Cardiac fibroblast (primary cell): ENCODE measurements at regions not wholly inside any gene's neighbourhood (a gene's known extent, or its start where the extent isn't known, plus 50 kb on each side); places are given as distances from the start of the nearest gene placed in this dataset.
"Not testable (repeated sequence)": the region's sequence is repeated elsewhere in the genome, so short reads cannot be mapped to it uniquely, and the experiment has no call there.

ENCODE experiments used
- DNase-seq, 2 donors: peaks; one replicate each; pipeline versions ENCODE4 v3.0.0 to v3.0.0-alpha.2; 2010; ENCODE audit warnings: low read depth in 2 of 2
- H3K4me3 ChIP-seq, 2 donors: replicated peaks in 1 of 2; 1 replicate in 1 of 2; 2 replicates in 1 of 2; pipeline ENCODE4 v1.5.1; 2011; ENCODE audit warnings: low read depth in 2 of 2, low read length in 2 of 2, mild to moderate bottlenecking in 2 of 2, moderate library complexity in 1 of 2
- TF ChIP-seq, protein P1 (sequence below): IDR thresholded peaks from one replicate; pipeline ENCODE4 v1.5.1; 2011; ENCODE audit warnings: low read depth, mild to moderate bottlenecking, low read length, inconsistent platforms

- TF ChIP-seq, protein P1, sequence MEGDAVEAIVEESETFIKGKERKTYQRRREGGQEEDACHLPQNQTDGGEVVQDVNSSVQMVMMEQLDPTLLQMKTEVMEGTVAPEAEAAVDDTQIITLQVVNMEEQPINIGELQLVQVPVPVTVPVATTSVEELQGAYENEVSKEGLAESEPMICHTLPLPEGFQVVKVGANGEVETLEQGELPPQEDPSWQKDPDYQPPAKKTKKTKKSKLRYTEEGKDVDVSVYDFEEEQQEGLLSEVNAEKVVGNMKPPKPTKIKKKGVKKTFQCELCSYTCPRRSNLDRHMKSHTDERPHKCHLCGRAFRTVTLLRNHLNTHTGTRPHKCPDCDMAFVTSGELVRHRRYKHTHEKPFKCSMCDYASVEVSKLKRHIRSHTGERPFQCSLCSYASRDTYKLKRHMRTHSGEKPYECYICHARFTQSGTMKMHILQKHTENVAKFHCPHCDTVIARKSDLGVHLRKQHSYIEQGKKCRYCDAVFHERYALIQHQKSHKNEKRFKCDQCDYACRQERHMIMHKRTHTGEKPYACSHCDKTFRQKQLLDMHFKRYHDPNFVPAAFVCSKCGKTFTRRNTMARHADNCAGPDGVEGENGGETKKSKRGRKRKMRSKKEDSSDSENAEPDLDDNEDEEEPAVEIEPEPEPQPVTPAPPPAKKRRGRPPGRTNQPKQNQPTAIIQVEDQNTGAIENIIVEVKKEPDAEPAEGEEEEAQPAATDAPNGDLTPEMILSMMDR: no peak
- H3K4me3 ChIP-seq: no peak overlapping the region
- DNase-seq: no peak
Observed at GRCh38 chr3:102037791-102038190, 188.5 kb downstream of the NFKBIZ start.

DNA sequence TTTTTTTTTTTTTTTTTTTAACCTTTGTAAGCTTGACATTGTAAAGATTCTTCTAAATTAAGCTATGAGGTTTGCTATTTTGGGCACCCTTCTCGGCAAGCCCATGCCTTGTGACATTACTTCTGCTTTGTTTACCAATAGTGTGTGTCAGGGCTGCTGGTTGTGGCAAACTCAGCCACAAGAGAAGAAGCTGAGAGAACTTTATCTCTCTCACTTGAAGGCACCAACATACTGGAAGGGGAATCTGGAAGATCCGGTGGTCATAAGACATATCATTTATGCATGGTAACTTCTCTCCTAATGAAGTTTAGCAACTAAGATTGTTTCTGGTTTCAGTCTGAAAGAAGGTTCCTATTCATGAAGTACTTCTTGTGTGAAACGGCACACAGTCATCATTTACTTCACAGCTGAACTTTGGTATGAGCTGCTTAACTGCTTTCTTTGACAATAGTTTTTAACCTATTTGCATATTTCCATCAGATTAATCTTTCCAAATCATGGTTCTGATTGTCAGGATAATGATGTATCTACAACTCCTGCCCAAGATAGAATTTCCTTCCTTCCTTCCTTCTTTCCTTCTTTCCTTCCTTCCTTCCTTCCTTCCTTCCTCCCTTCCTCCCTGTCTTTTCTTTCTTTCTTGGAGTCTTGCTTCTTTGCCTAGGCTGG is 189.3 kb downstream of the NFKBIZ start:
- H3K4me3 ChIP-seq: no peak overlapping the region
- TF ChIP-seq, protein P1: no peak
- no peak for DNase-seq

DNA sequence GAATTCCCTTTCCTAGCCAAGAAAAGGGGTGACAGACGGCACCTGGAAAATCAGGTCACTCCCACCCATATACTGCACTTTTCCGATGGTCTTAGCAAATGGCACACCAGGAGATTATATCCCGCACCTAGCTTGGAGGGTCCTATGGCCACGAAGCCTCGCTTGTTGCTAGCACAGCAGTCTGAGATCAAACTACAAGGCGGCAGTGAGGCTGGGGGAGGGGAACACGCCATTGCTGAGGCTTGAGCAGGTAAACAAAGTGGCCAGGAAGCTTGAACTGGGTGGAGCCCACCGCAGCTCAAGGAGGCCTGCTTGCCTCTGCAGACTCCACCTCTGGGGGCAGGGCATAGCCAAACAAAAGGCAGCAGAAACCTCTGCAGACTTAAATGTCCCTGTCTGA is 190.8 kb downstream of the NFKBIZ start:
- not testable (repeated sequence) for H3K4me3 ChIP-seq, DNase-seq

DNA sequence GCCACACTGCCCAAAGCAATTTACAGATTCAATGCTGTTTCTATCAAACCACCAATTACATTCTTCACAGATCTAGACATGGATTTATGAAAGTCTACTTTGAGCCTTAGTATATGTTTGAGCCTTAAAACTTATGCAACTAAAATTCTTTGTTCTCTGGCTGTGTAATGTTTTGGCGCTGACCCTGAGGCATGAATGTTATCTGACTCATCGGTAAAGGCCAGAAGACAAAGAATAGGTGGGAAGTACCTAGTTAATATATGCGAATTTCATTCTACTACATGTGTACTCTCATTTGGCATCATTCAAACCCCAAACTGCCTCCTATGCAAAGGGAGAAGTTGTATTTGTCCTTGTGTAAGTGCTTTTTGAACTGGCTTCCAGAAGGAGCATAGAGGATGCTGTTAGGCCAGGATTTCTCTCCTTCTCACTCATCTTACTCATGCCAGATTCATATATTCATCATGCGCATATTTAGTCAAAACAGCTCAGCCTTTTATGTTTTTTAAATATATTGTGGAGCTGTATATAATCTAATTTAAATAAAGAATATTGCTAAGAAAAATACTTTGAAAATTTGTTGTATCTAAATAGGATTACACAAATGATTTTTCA is 204.2 kb downstream of the NFKBIZ start:
- no peak overlapping the region for H3K4me3 ChIP-seq
- DNase-seq: peak; percentile 30 to 89
- TF ChIP-seq, protein P1: no peak

DNA sequence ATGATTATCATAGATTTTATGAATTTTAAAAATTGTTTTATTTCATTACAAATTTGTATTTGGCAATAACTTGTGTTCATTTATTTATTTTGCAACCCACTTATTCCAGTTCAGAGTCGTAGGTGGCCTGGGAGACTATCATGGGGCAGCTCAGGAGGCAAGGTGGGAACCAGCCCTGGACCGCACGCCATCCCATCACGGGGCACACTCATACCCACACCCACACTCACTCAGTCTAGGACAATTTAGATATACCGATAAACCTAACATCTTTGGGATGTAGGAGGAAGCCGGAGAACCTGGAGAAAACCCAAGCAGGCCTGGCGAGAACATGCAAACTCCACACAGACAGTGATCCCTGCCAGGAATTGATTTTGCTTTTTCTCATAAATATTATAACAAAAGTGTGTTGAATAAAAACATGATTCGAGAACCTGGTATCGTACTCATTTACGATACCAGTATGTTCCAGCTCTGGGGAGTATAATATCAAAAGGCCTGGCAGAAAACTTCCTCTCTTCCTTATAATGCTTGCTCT is 205.3 kb downstream of the NFKBIZ start:
- no peak for DNase-seq
- H3K4me3 ChIP-seq: no peak overlapping the region
- TF ChIP-seq, protein P1: no peak

DNA sequence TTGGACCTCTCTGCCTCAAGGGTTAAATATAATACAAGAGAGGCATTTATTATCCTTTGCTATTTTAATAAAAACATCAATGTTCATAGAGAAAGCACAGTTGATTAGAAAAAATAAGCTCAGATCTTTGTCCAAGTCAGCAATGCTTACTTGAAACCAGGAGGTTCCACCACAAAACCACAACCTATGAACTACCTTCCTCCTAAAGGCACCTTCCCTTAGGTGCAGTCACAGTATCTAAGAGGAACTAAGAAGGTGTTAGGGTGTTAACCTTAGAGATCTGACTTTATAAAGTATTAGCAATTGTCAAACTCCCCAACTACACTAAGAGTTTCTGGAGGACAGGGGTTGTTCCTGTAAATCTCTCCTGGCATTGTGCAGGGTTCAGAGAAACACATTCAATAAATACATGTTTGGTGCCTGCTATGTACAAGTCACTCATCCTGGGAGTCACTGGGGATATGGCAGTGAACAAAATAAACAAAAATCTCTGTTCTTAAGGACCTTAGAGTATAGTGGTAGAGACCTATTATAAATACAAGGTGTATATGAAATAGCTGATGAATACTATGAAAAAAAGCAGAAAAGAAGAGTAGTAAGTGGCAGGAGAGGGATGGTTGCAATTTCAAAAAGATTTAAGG is 208.6 kb downstream of the NFKBIZ start:
- H3K4me3 ChIP-seq: no peak overlapping the region
- no peak for DNase-seq
- TF ChIP-seq, protein P1: no peak
